ENCODE measurements at regions not wholly inside any gene's neighbourhood (a gene's known extent, or its start where the extent isn't known, plus 50 kb on each side); places are given as distances from the start of the nearest gene placed in this dataset.
"Not testable (repeated sequence)": the region's sequence is repeated elsewhere in the genome, so short reads cannot be mapped to it uniquely, and the experiment has no call there.

DNA sequence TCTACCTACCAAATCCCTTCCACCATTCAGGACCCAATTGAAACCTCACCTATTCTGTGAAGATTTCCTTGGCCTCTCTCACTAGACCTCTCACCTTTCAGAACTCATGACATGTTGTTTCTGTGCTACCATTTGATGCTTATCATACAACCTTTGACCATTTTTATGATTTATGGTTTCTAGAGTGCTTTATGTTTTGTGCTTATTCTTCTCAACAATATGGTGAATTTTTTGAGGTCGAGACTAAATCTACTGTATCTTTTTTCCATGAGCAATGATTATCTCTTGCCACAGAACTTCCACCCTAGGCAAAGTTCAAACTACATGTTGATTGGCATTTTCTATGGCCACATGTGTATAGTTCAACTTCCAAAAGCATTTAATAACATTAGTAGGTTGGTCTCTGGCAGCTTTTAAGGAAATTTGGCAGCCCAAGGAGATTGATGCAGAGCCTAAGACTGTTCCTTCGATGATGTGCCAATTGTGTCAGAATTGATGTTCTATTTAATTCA, 84.9 kb downstream of the OLIG3 start:
- no peak overlapping the region for H3K4me3 ChIP-seq (ENCODE audit: insufficient read depth, low read depth, low read length)
- no peak for DNase-seq
- no peaks in the 10 kb centered on the region for H3K36me3 ChIP-seq (replicated peaks; ENCODE audit: control insufficient read depth, insufficient read depth, low read length)
- H3K27me3 ChIP-seq (ENCODE audit: control insufficient read depth, insufficient read depth, low read length), result no peaks in the 10 kb centered on the region

GRCh38 chr6:137407816-137408215, 86.4 kb downstream of the OLIG3 start:
- Histone ChIP-seq H3K27me3 (ENCODE audit: control insufficient read depth, insufficient read depth, low read length) (no peaks in the 10 kb centered on the region), H3K4me3 (ENCODE audit: insufficient read depth, low read depth, low read length) (no peak overlapping the region), H3K36me3 (replicated peaks; ENCODE audit: control insufficient read depth, insufficient read depth, low read length) (no peaks in the 10 kb centered on the region)
- no peak for DNase-seq

- Histone ChIP-seq H3K27me3 (ENCODE audit: control insufficient read depth, insufficient read depth, low read length) (no peaks in the 10 kb centered on the region), H3K4me3 (ENCODE audit: insufficient read depth, low read depth, low read length) (no peak overlapping the region), H3K36me3 (replicated peaks; ENCODE audit: control insufficient read depth, insufficient read depth, low read length) (no peaks in the 10 kb centered on the region)
- DNase-seq, result no peak
Observed at GRCh38 chr6:137405806-137406205, 88.4 kb downstream of the OLIG3 start.

- H3K4me3 ChIP-seq (ENCODE audit: insufficient read depth, low read depth, low read length), result no peak overlapping the region
- H3K36me3 ChIP-seq (replicated peaks; ENCODE audit: control insufficient read depth, insufficient read depth, low read length), result no peaks in the 10 kb centered on the region
- H3K27me3 ChIP-seq (ENCODE audit: control insufficient read depth, insufficient read depth, low read length), result no peaks in the 10 kb centered on the region
- DNase-seq, result no peak
Observed at GRCh38 chr6:137403855-137404254, 90.3 kb downstream of the OLIG3 start.

DNA sequence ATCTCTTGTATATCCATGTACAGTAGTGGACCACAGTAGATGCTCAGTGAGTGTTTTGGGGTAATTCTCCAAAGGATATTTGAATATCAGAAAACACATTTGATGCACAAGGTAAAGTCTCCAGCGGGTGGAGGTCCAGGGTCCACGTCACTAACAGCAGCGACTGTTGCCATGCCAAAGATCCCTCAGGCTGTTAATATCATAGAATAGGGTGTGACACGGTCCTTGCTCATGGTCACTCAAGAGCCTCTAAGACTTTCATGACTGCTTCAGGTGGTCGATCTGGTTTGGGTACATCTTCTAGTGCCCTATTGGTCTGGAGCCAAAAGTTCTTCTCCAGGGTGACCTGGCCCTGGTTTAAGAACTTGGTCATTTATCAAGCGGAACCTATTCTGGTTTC, 90.8 kb downstream of the OLIG3 start:
- Histone ChIP-seq H3K27me3 (ENCODE audit: control insufficient read depth, insufficient read depth, low read length) (no peaks in the 10 kb centered on the region), H3K36me3 (replicated peaks; ENCODE audit: control insufficient read depth, insufficient read depth, low read length) (no peaks in the 10 kb centered on the region), H3K4me3 (ENCODE audit: insufficient read depth, low read depth, low read length) (no peak overlapping the region)
- no peak for DNase-seq

- H3K4me3 ChIP-seq (ENCODE audit: insufficient read depth, low read depth, low read length), result no peak overlapping the region
- DNase-seq, result no peak
- H3K36me3 ChIP-seq (replicated peaks; ENCODE audit: control insufficient read depth, insufficient read depth, low read length), result no peaks in the 10 kb centered on the region
- H3K27me3 ChIP-seq (ENCODE audit: control insufficient read depth, insufficient read depth, low read length), result no peaks in the 10 kb centered on the region
Observed at GRCh38 chr6:137402143-137402680, 92.0 kb downstream of the OLIG3 start.

GRCh38 chr6:137401088-137401487, 93.1 kb downstream of the OLIG3 start:
- Histone ChIP-seq H3K36me3 (replicated peaks; ENCODE audit: control insufficient read depth, insufficient read depth, low read length) (no peaks in the 10 kb centered on the region), H3K4me3 (ENCODE audit: insufficient read depth, low read depth, low read length) (no peak overlapping the region), H3K27me3 (ENCODE audit: control insufficient read depth, insufficient read depth, low read length) (no peaks in the 10 kb centered on the region)
- DNase-seq, result no peak

DNA sequence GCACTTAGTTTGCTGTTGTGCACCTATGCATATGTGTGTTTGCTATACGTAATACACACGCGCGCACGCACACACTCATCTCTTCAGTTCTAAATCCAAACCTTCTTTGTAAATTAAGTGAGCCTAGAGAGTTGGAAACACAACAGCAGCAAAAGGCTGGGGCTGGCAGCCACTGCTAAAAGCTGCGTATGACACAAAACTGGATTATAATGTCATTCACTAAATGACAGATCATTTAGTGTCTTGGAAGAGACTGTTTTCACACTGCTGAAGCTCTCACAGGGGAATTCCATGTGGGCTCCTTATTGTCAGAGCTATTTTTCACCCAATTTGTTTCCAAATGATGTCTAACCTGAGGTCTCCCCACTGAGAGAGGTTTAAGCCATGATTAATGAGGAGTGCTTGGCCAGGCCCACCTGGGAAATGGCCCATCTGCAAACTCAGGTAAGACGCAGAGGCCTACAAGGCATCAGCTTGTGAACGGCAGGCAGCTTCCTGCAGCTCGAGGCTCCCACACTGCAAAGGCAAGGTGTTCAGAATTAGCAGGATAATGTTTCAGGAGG, 94.2 kb downstream of the OLIG3 start:
- no peak for DNase-seq
- Histone ChIP-seq H3K4me3 (ENCODE audit: insufficient read depth, low read depth, low read length) (no peak overlapping the region), H3K27me3 (ENCODE audit: control insufficient read depth, insufficient read depth, low read length) (no peaks in the 10 kb centered on the region), H3K36me3 (replicated peaks; ENCODE audit: control insufficient read depth, insufficient read depth, low read length) (no peaks in the 10 kb centered on the region)

DNA sequence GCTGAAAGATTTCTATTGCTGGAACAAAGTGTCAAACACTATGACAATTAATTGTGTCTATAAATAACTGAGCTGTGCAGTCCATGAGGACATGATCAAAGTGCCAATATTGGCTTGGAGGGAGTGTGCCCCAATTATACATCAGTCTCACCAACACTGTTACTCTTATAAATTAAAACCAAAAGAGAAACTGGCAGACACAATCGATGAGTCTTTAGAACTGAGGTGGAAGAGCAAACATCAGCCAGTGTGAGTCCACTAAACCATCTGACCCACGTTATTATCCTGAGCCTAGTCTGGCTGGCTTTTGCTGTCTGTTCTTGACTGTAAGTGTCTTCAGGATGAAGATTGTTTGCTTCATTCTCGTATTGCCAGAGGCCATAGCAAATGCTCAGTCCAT, 98.9 kb downstream of the OLIG3 start:
- no peak overlapping the region for H3K4me3 ChIP-seq (ENCODE audit: insufficient read depth, low read depth, low read length)
- no peak for DNase-seq

GRCh38 chr6:137391061-137391814, 103.0 kb downstream of the OLIG3 start:
- no peak for DNase-seq
- H3K27me3 ChIP-seq (ENCODE audit: control insufficient read depth, insufficient read depth, low read length), result peaks cover 19% of the 10 kb centered on the region

More for the DNA sequence above, 98.9 kb downstream of the OLIG3 start:
- Histone ChIP-seq H3K36me3 (replicated peaks; ENCODE audit: control insufficient read depth, insufficient read depth, low read length) (no peaks in the 10 kb centered on the region), H3K27me3 (ENCODE audit: control insufficient read depth, insufficient read depth, low read length) (no peaks in the 10 kb centered on the region; the same call in 1 of the 2 replicates)

GRCh38 chr6:137390334-137390733, 103.9 kb downstream of the OLIG3 start:
- no peak for DNase-seq
- Histone ChIP-seq H3K36me3 (replicated peaks; ENCODE audit: control insufficient read depth, insufficient read depth, low read length) (no peaks in the 10 kb centered on the region), H3K27me3 (ENCODE audit: control insufficient read depth, insufficient read depth, low read length) (peaks cover 28% of the 10 kb centered on the region)

More at GRCh38 chr6:137391061-137391814, 103.0 kb downstream of the OLIG3 start:
- Histone ChIP-seq H3K4me3 (ENCODE audit: insufficient read depth, low read depth, low read length) (no peak overlapping the region), H3K36me3 (replicated peaks; ENCODE audit: control insufficient read depth, insufficient read depth, low read length) (no peaks in the 10 kb centered on the region)

GRCh38 chr6:137389150-137389704, 105.0 kb downstream of the OLIG3 start:
- Histone ChIP-seq H3K27me3 (ENCODE audit: control insufficient read depth, insufficient read depth, low read length) (peaks cover 36% of the 10 kb centered on the region), H3K4me3 (ENCODE audit: insufficient read depth, low read depth, low read length) (no peak overlapping the region), H3K36me3 (replicated peaks; ENCODE audit: control insufficient read depth, insufficient read depth, low read length) (no peaks in the 10 kb centered on the region)
- no peak for DNase-seq

More at GRCh38 chr6:137390334-137390733, 103.9 kb downstream of the OLIG3 start:
- no peak overlapping the region for H3K4me3 ChIP-seq (ENCODE audit: insufficient read depth, low read depth, low read length)

GRCh38 chr6:137387096-137387764, 107.0 kb downstream of the OLIG3 start:
- Histone ChIP-seq H3K27me3 (ENCODE audit: control insufficient read depth, insufficient read depth, low read length) (peaks cover 36% of the 10 kb centered on the region), H3K4me3 (ENCODE audit: insufficient read depth, low read depth, low read length) (no peak overlapping the region), H3K36me3 (replicated peaks; ENCODE audit: control insufficient read depth, insufficient read depth, low read length) (no peaks in the 10 kb centered on the region)
- DNase-seq, result no peak

DNA sequence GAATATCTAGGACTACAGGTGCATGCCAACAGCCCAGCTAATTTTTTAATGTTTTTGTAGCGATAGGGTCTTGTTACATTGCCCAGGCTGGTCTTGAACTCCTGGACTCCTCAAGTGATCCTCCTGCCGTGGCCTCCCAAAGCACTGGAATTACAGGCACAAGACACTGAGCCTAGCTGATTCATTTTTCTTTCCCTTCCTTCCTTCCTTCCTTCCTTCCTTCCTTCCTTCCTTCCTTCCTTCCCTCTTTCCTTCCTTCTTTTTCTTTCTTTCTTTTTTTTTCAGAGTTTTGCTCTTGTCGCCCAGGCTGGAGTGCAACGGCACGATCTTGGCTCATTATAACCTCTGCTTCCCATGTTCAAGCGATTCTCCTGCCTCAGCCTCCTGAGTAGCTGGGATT, 110.9 kb downstream of the OLIG3 start:
- H3K27me3 ChIP-seq (ENCODE audit: control insufficient read depth, insufficient read depth, low read length), result peaks cover 29% of the 10 kb centered on the region
- not testable (repeated sequence) for DNase-seq; H3K4me3 ChIP-seq (ENCODE audit: insufficient read depth, low read depth, low read length); H3K36me3 ChIP-seq (replicated peaks; ENCODE audit: control insufficient read depth, insufficient read depth, low read length)

DNA sequence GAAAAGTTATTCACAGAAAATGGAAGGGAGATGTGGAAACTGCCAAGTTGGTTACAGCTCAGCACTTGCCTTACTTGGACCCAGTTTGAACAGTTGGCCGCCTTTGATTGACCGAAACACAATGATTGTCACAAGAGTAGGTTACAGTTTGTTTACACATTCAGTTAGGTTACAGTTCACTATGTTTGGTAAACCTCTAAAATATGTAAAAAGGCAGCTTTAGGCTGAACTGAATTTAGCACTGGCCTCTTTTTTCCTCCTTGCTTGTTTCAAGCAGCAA, 116.2 kb downstream of the OLIG3 start:
- Histone ChIP-seq H3K4me3 (ENCODE audit: insufficient read depth, low read depth, low read length) (no peak overlapping the region), H3K27me3 (ENCODE audit: control insufficient read depth, insufficient read depth, low read length) (no peaks in the 10 kb centered on the region), H3K36me3 (replicated peaks; ENCODE audit: control insufficient read depth, insufficient read depth, low read length) (no peaks in the 10 kb centered on the region)
- no peak for DNase-seq

Measured in H7 (cell line).